HG02884 (cell line): ENCODE measurements at regions not wholly inside any gene's neighbourhood (a gene's known extent, or its start where the extent isn't known, plus 50 kb on each side); places are given as distances from the start of the nearest gene placed in this dataset.

Experiments used
- ATAC-seq: cut with Tn5 transposase; IDR thresholded peaks from one replicate; pipeline ENCODE4 v1.9.1; 2021; ENCODE audit warnings: mild to moderate bottlenecking, moderate library complexity; ENCODE audit not compliant: unreplicated experiment

DNA sequence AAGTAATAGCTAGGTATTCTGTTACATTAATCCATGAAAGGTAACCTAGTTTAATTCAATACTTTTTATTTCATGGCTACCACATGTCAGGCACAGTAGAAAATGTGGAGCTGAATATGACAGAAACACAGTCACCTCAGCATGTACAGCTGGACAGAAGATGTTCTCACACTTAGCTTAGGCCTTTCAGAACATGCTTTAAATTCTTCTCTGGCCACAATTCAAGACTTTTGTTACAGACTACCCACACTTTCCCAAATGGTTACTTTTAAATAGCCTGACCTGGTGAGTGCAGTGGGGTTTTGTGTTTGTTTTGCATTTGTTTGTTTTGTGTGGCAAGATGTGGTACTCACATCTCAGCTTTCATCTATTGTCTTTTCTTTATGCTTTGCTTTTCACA is 1079.5 kb downstream of the IGSF11 start:
- no peak for ATAC-seq

DNA sequence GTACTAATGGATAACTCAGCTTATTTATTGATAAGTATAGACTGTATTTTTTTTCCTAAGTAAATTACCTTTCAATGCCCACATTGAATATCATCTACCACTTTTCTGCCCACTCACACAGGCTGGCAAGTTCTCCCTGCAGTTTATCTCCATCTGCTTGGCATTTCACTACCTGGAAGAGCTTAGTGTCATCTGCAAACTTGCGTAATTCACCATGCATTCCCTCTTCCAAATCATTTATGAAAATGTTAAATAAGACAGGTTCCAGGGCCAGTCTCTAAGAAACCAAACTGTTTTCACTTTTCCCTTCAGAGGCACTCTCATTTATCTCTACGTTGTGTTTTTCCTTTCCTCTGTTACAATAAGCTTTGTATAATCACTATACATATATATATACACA is 1076.6 kb downstream of the IGSF11 start:
- ATAC-seq, result no peak

DNA sequence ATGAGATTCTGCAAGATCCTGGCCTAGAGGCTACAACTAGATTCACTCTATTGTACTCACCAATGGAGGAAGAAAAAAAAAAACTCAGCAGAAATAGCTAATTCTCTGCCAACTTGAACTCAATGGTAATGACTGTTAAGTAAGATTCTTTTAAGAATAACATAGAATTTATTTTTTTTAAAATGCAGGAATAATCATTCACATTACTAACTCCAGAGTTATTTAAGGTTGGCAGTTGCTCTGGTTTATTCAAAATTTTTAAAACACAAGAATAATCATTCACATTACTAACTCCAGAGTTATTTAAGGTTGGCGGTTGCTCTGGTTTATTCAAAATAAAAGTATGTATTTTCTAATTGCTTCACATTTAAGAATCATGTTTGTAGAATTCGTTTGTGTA is 1071.9 kb downstream of the IGSF11 start:
- no peak for ATAC-seq

DNA sequence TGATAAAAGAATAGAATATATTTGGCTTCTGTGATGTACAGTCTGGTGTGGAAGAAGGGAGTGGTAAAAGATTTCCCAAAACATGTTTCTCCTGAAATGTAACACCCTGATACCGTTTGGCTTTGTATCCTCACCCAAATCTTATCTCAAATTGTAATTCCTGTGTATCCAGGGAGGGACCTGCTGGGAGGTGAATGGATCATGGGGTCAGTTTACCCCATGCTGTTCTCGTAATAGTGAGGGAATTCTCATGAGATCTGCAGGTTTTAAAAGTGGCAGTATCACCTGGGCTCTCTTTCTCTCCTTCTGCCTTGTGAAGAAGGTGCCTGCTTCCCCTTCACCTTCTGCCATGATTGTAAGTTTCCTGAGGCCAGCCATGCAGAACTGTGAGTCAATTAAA is 1070.8 kb downstream of the IGSF11 start:
- no peak for ATAC-seq

GRCh38 chr3:117964814-117965213 is 1069.8 kb downstream of the IGSF11 start:
- no peak for ATAC-seq

DNA sequence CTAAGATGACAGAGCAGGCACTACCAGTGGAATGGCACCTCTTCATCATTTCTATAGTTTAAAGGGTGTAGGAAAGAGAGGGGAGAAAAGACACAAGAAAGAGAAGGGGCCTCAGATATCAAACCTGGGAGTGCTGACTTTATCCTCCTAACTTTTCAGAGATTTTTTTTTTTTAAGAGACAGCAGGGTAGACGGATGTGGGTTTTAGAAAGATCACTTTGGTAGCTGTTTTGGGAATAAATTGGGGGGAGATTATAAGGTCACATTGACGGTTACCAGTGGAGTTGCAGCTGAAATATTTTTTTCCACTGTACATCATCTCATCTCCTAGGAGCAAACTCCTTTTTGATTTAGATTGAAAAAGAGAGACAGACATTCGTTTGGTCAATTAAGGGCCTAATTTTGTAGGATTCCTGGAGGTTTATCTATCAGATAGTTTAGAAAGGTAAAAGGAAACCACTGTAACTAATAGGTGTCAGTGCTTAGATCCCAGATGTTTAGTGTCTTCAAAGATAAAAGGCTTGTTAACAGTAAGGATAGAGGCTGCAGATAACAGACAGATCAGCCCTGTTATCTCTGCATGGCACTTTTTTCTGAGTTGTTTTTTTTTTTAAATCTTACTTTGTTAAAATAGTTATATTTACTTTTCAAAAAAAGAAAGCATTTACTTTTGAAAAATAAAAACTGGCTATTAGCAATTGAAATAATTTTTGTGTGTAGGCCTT is 1057.0 kb downstream of the IGSF11 start:
- ATAC-seq, result no peak

- ATAC-seq, result no peak
Measured at GRCh38 chr3:117979466-117979865, 1055.2 kb downstream of the IGSF11 start.

GRCh38 chr3:117987256-117987655 is 1047.4 kb downstream of the IGSF11 start:
- no peak for ATAC-seq

DNA sequence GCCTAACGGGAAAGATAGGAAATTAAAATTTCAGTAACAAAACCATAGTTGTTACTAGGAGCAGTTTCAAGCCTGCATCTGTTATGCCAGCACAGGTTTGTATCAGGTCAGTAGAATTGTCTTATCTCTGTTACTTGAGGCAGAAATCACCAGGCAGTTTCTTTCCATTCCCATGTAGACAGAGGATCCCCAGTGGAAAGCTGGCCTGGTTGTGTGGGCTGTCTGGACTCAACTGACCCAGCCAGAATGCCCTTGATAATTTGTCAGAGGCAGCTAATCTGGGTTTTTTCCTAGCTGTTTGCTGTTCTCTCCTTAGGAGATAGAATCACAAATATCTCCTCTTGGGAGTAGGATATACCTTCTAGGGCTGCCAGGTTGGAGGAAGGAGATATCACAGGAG is 1044.7 kb downstream of the IGSF11 start:
- no peak for ATAC-seq

- no peak for ATAC-seq
Measured at GRCh38 chr3:117990627-117991026, 1044.0 kb downstream of the IGSF11 start.

DNA sequence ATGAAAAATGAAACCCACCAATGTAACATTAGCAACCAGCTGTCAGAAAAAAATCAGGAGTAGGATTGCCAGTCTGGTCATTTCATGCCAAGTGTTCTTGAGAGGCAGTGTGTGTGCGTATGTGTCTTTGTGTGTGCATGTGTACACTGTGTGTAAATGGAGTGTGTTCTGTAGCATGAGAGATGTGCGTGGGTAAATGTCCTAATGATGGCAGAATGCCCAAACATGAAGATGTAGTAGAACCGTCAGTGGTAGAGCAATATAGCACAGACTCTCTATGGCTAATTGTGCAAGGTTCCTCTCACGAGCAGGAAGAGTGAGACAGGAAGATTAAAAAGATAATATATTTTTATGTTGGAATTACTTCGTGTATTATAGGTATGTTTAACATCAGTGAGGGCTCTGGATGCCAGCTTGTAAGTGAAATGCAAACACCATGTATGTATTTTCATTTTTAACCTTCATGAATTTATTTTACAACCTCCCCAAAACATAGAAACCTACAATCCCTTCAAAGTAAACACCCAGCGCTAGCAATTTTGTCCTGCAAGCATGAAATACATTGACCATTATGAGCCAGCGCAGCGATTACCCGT is 1038.7 kb downstream of the IGSF11 start:
- no peak for ATAC-seq

- peak; percentile 100 for ATAC-seq
Measured at GRCh38 chr3:117997201-117998049, 1037.2 kb downstream of the IGSF11 start.

DNA sequence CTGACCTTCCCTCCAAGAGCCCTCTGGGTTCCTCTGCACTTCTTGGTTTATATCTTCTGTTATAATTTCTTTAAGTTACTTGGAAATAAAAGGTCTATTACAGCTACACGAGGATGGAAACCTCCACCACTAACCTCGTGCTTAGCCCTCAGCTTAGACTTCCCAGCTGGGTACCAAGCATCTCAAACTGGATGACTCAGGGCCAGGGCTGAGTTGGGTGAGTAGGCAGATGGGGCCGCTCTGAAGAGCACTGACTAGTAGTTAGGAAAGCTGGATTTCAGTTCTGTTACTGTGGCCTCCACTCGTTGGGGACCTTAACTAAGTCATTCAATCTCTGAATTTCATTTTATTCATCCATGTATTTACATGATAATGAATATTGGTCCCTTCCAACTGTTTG is 1036.6 kb downstream of the IGSF11 start:
- no peak for ATAC-seq

- ATAC-seq, result no peak
Measured at GRCh38 chr3:118000219-118000618, 1034.4 kb downstream of the IGSF11 start.

GRCh38 chr3:118001380-118001779 is 1033.3 kb downstream of the IGSF11 start:
- no peak for ATAC-seq

GRCh38 chr3:118011910-118012309 is 1022.7 kb downstream of the IGSF11 start:
- no peak for ATAC-seq

- ATAC-seq, result no peak
Measured at GRCh38 chr3:118029049-118029448, 1005.6 kb downstream of the IGSF11 start.

DNA sequence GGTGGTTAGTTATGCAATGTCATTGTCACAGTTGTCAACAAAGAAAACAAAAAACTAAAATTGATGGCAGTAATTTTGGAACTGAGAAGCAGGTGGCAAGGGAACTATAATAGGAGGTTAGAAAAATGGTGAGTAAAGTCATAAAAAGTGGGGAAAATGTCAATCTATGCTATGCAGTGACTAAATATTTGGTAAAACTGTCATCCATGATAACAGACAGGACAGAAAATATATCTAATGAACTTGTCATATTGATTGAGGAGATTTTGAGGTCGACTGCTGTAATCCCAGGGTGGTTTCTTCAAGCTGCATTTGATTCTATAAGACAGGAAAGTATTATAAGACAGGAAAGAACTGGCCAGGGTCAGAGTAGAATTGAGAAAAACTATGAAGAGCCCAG is 998.4 kb downstream of the IGSF11 start:
- no peak for ATAC-seq

GRCh38 chr3:118055381-118055780 is 979.3 kb downstream of the IGSF11 start:
- no peak for ATAC-seq

GRCh38 chr3:118057086-118057485 is 977.6 kb downstream of the IGSF11 start:
- no peak for ATAC-seq

DNA sequence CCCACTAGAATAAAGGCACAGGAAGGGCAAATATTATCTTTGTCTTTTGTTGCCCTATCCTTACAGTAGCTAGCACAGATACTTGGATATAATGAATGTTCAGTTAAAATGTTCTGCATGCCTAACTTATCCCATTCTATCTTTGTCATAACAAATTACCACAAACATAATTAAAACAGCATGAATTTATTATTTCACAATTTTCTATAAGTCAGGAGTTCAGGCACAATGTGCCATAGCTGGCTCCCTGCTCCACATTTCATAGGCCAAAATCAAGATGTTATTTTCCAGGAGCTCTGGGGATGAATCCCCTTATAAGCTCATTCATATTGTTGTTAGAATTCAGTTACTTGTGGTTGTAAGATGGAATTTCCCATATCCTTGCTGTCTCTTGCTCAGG is 975.5 kb downstream of the IGSF11 start:
- no peak for ATAC-seq

DNA sequence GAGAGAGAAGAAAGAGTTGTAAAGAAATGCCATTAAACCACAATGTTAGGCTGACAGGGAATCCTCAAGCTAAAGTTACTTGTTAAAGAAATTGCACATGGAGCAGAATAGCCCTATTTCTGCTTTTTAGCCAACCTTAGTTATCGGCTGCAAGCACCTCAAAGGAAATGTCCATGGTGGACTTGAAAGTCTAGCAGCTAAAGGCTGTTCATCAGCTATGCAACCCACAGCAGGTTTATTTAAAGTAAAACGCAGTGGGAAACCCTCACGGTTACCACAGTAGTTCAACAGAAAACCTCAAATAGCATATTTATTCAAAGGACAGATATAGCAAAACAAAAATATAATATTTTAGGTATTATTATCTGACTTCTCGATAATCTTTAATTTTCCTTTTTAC is 967.2 kb downstream of the IGSF11 start:
- no peak for ATAC-seq
